OCI-LY7 (cell line): ENCODE measurements at regions not wholly inside any gene's neighbourhood (a gene's known extent, or its start where the extent isn't known, plus 50 kb on each side); places are given as distances from the start of the nearest gene placed in this dataset.

Experiments used
- BruUV-seq: library from RNA; stranded (reverse); fragments of 400-500 nt; replicated peaks from 2 replicates; lab custom pipeline; 2021; lab: Mats Ljungman, UMichigan
- CTCF ChIA-PET: fragments of 300-600 bp; sonication (Branson Sonifier 250); formaldehyde crosslinking; loops from one replicate; lab custom pipeline; 2022; ENCODE audit warnings: antibody characterized with exemption; ENCODE audit not compliant: unreplicated experiment; lab: Charles Lee
- POLR2A ChIA-PET: fragments of 300-600 bp; sonication (Branson Sonifier 250); formaldehyde crosslinking; loops from one replicate; lab custom pipeline; 2022; ENCODE audit warnings: antibody characterized with exemption; lab: Charles Lee
- DNase-seq: peaks from one replicate; pipeline ENCODE4 v3.0.0-alpha.2; 2015; ENCODE audit warnings: low spot score
- H2AFZ ChIP-seq: fragments of 200-600 bp; sonication (generic), shearing (Covaris generic); 2 replicates; pipeline ENCODE4 v1.6.1; 2014; ENCODE audit warnings: mild to moderate bottlenecking, antibody characterized with exemption, low read length, moderate library complexity
- H3K27ac ChIP-seq: fragments of 200-600 bp; sonication (generic); 2 replicates; pipeline ENCODE4 v1.5.1; 2014; ENCODE audit warnings: mixed run types, low read depth, mild to moderate bottlenecking, moderate library complexity, low read length, inconsistent platforms; ENCODE audit not compliant: poor library complexity, severe bottlenecking
- H3K36me3 ChIP-seq: fragments of 200-600 bp; sonication (generic); 2 replicates; pipeline ENCODE4 v1.6.1; 2014; ENCODE audit warnings: mild to moderate bottlenecking, antibody characterized with exemption, low read length, moderate library complexity, mixed read lengths; ENCODE audit not compliant: insufficient read depth
- H3K4me1 ChIP-seq: fragments of 200-600 bp; sonication (generic); 2 replicates; pipeline ENCODE4 v1.5.1; 2014; ENCODE audit warnings: mild to moderate bottlenecking, low read length; ENCODE audit not compliant: insufficient read depth, poor library complexity, severe bottlenecking
- H3K4me2 ChIP-seq: fragments of 200-600 bp; sonication (generic); 2 replicates; pipeline ENCODE4 v1.6.1; 2014; ENCODE audit warnings: mild to moderate bottlenecking, low read length
- H3K4me3 ChIP-seq: fragments of 200-600 bp; sonication (generic); 2 replicates; pipeline ENCODE4 v1.5.1; 2014; ENCODE audit warnings: mild to moderate bottlenecking, low read depth, low read length; ENCODE audit not compliant: poor library complexity, severe bottlenecking
- H3K79me2 ChIP-seq: fragments of 200-600 bp; sonication (generic); 2 replicates; pipeline ENCODE4 v1.6.1; 2016; ENCODE audit warnings: low read depth, mild to moderate bottlenecking, low read length, moderate library complexity, mixed read lengths; ENCODE audit not compliant: insufficient read depth
- H3K9me2 ChIP-seq: fragments of 200-600 bp; sonication (generic); 2 replicates; pipeline ENCODE4 v1.6.1; 2016; ENCODE audit warnings: mild to moderate bottlenecking, low read length, mixed read lengths; ENCODE audit not compliant: insufficient read depth
- H3K9me3 ChIP-seq: fragments of 200-600 bp; sonication (generic); 2 replicates; pipeline ENCODE4 v1.6.1; 2014; ENCODE audit warnings: mild to moderate bottlenecking, mixed run types, low read length, mixed read lengths
- H4K20me1 ChIP-seq: fragments of 200-600 bp; sonication (generic); 2 replicates; pipeline ENCODE4 v1.6.1; 2014; ENCODE audit warnings: mild to moderate bottlenecking, antibody characterized with exemption, low read length, moderate library complexity, mixed read lengths; ENCODE audit not compliant: insufficient read depth
- EZH2phosphoT487 ChIP-seq: fragments of 200-600 bp; sonication (generic); IDR thresholded peaks from 2 replicates; pipeline ENCODE4 v1.6.1; 2018; ENCODE audit warnings: low read depth, borderline replicate concordance, mild to moderate bottlenecking, mixed run types, antibody characterized with exemption, low read length, moderate library complexity, mixed read lengths
- intact Hi-C: fragments of 100-400 bp; cut with micrococcal nuclease; formaldehyde crosslinking; loops from one replicate; pipeline ENCODE4 v1.10.0; 2022; ENCODE audit not compliant: unreplicated experiment
- TF ChIP-seq, protein P1 (sequence below): fragments of 200-600 bp; sonication (generic); conservative IDR thresholded peaks from 2 replicates; pipeline ENCODE4 v1.5.1; 2014; ENCODE audit warnings: mild to moderate bottlenecking, antibody characterized with exemption, low read length, moderate library complexity, mixed read lengths

- Histone ChIP-seq H3K79me2 (no peaks in the 10 kb centered on the region), H3K27ac (no peak overlapping the region), H3K36me3 (no peaks in the 10 kb centered on the region), H3K4me3 (no peak overlapping the region), H3K9me3 (no peaks in the 10 kb centered on the region), H4K20me1 (no peaks in the 10 kb centered on the region), H3K9me2 (no peaks in the 10 kb centered on the region), H3K4me1 (no peaks in the 10 kb centered on the region), H2AFZ (no peak overlapping the region), H3K4me2 (no peak overlapping the region)
- TF ChIP-seq, protein P1, sequence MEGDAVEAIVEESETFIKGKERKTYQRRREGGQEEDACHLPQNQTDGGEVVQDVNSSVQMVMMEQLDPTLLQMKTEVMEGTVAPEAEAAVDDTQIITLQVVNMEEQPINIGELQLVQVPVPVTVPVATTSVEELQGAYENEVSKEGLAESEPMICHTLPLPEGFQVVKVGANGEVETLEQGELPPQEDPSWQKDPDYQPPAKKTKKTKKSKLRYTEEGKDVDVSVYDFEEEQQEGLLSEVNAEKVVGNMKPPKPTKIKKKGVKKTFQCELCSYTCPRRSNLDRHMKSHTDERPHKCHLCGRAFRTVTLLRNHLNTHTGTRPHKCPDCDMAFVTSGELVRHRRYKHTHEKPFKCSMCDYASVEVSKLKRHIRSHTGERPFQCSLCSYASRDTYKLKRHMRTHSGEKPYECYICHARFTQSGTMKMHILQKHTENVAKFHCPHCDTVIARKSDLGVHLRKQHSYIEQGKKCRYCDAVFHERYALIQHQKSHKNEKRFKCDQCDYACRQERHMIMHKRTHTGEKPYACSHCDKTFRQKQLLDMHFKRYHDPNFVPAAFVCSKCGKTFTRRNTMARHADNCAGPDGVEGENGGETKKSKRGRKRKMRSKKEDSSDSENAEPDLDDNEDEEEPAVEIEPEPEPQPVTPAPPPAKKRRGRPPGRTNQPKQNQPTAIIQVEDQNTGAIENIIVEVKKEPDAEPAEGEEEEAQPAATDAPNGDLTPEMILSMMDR = no peak
- no peak for TF ChIP-seq EZH2phosphoT487
- CTCF ChIA-PET = no interaction called here
- no TSS peak for BruUV-seq
- POLR2A ChIA-PET = no interaction called here
- intact Hi-C loops = no loop called here
- no peak for DNase-seq
These were observed 610.4 kb upstream of the B3GAT1 start for GRCh38 chr11:135022454-135022853.

GRCh38 chr11:135019899-135020298 lies 607.9 kb upstream of the B3GAT1 start:
- Histone ChIP-seq H3K4me1 (no peaks in the 10 kb centered on the region), H2AFZ (no peak overlapping the region), H3K79me2 (no peaks in the 10 kb centered on the region), H3K9me3 (no peaks in the 10 kb centered on the region), H3K4me3 (no peak overlapping the region), H3K4me2 (no peak overlapping the region), H3K27ac (no peak overlapping the region), H3K36me3 (no peaks in the 10 kb centered on the region), H3K9me2 (no peaks in the 10 kb centered on the region), H4K20me1 (no peaks in the 10 kb centered on the region)
- BruUV-seq = no TSS peak
- ChIA-PET POLR2A (no interaction called here), CTCF (no interaction called here)
- no peak for TF ChIP-seq EZH2phosphoT487
- TF ChIP-seq, protein P1 = no peak
- intact Hi-C loops = no loop called here
- no peak for DNase-seq

- intact Hi-C loops = no loop called here
- CTCF ChIA-PET = no interaction called here
These were observed 607.4 kb upstream of the B3GAT1 start for GRCh38 chr11:135019343-135019871.

More at GRCh38 chr11:135019343-135019871, 607.4 kb upstream of the B3GAT1 start:
- Histone ChIP-seq H3K79me2 (no peaks in the 10 kb centered on the region), H3K4me2 (no peak overlapping the region), H3K4me1 (no peaks in the 10 kb centered on the region), H3K9me2 (no peaks in the 10 kb centered on the region), H4K20me1 (no peaks in the 10 kb centered on the region), H2AFZ (no peak overlapping the region), H3K4me3 (no peak overlapping the region), H3K27ac (no peak overlapping the region), H3K36me3 (no peaks in the 10 kb centered on the region), H3K9me3 (no peaks in the 10 kb centered on the region)
- DNase-seq = no peak
- BruUV-seq = no TSS peak
- TF ChIP-seq, protein P1 = no peak
- TF ChIP-seq EZH2phosphoT487 = no peak
- POLR2A ChIA-PET = no interaction called here
